Neural cell (in vitro differentiated cells): ENCODE measurements at regions not wholly inside any gene's neighbourhood (a gene's known extent, or its start where the extent isn't known, plus 50 kb on each side); places are given as distances from the start of the nearest gene placed in this dataset.

ENCODE experiments used
- CTCF ChIP-seq: fragments of 450-650 bp; IDR thresholded peaks from 2 replicates; pipeline ENCODE4 v1.5.1; 2014; ENCODE audit warnings: antibody characterized with exemption, mild to moderate bottlenecking, moderate library complexity; ENCODE audit not compliant: poor library complexity, severe bottlenecking
- EP300 ChIP-seq: fragments of 450-650 bp; conservative IDR thresholded peaks from 2 replicates; pipeline ENCODE4 v1.6.1; 2014; ENCODE audit warnings: antibody characterized with exemption, mild to moderate bottlenecking, moderate library complexity; ENCODE audit not compliant: poor library complexity, severe bottlenecking
- MXI1 ChIP-seq: fragments of 450-650 bp; conservative IDR thresholded peaks from 2 replicates; pipeline ENCODE4 v1.6.1; 2014; ENCODE audit warnings: antibody characterized with exemption, mild to moderate bottlenecking; ENCODE audit not compliant: poor library complexity, severe bottlenecking

GRCh38 chr4:14259936-14260335 lies 632.4 kb upstream of the BOD1L1 start:
- TF ChIP-seq MXI1 (no peak), CTCF (no peak), EP300 (no peak)
